ENCODE measurements at regions not wholly inside any gene's neighbourhood (a gene's known extent, or its start where the extent isn't known, plus 50 kb on each side); places are given as distances from the start of the nearest gene placed in this dataset.

- DNase-seq (ENCODE audit: extremely low read depth, low read depth), result no peak
Observed at GRCh38 chr19:29263305-29264135, 50.6 kb upstream of the UQCRFS1 start.

- no peak for DNase-seq (ENCODE audit: extremely low read depth, low read depth)
Observed at GRCh38 chr19:29264897-29265296, 51.9 kb upstream of the UQCRFS1 start.

- DNase-seq (ENCODE audit: extremely low read depth, low read depth), result no peak
Observed at GRCh38 chr19:29265436-29265835, 52.5 kb upstream of the UQCRFS1 start.

GRCh38 chr19:29266001-29266400 lies 53.0 kb upstream of the UQCRFS1 start:
- no peak for DNase-seq (ENCODE audit: extremely low read depth, low read depth)

GRCh38 chr19:29266603-29267002 lies 53.7 kb upstream of the UQCRFS1 start:
- DNase-seq (ENCODE audit: extremely low read depth, low read depth), result no peak

GRCh38 chr19:29267701-29268100 lies 54.8 kb upstream of the UQCRFS1 start:
- no peak for DNase-seq (ENCODE audit: extremely low read depth, low read depth)

GRCh38 chr19:29268103-29268502 lies 55.2 kb upstream of the UQCRFS1 start:
- DNase-seq (ENCODE audit: extremely low read depth, low read depth), result no peak

GRCh38 chr19:29268721-29269393 lies 55.9 kb upstream of the UQCRFS1 start:
- no peak for DNase-seq (ENCODE audit: extremely low read depth, low read depth)

- DNase-seq (ENCODE audit: extremely low read depth, low read depth), result no peak
Observed at GRCh38 chr19:29269641-29270040, 56.7 kb upstream of the UQCRFS1 start.

- no peak for DNase-seq (ENCODE audit: extremely low read depth, low read depth)
Observed at GRCh38 chr19:29271341-29271740, 58.4 kb upstream of the UQCRFS1 start.

GRCh38 chr19:29271911-29272310 lies 59.0 kb upstream of the UQCRFS1 start:
- DNase-seq (ENCODE audit: extremely low read depth, low read depth), result no peak

- DNase-seq (ENCODE audit: extremely low read depth, low read depth), result no peak
Observed at GRCh38 chr19:29273000-29273640, 60.2 kb upstream of the UQCRFS1 start.

GRCh38 chr19:29275266-29275665 lies 62.3 kb upstream of the UQCRFS1 start:
- DNase-seq (ENCODE audit: extremely low read depth, low read depth), result no peak

- no peak for DNase-seq (ENCODE audit: extremely low read depth, low read depth)
Observed at GRCh38 chr19:29277102-29277501, 64.2 kb upstream of the UQCRFS1 start.

GRCh38 chr19:29278716-29279115 lies 65.8 kb upstream of the UQCRFS1 start:
- DNase-seq (ENCODE audit: extremely low read depth, low read depth), result no peak

GRCh38 chr19:29283366-29283765 lies 70.4 kb upstream of the UQCRFS1 start:
- DNase-seq (ENCODE audit: extremely low read depth, low read depth), result no peak

GRCh38 chr19:29285187-29285687 lies 72.3 kb upstream of the UQCRFS1 start:
- no peak for DNase-seq (ENCODE audit: extremely low read depth, low read depth)

- no peak for DNase-seq (ENCODE audit: extremely low read depth, low read depth)
Observed at GRCh38 chr19:29285878-29286277, 72.9 kb upstream of the UQCRFS1 start.

GRCh38 chr19:29287061-29287460 lies 74.1 kb upstream of the UQCRFS1 start:
- no peak for DNase-seq (ENCODE audit: extremely low read depth, low read depth)

- DNase-seq (ENCODE audit: extremely low read depth, low read depth), result no peak
Observed at GRCh38 chr19:29288256-29288655, 75.3 kb upstream of the UQCRFS1 start.

GRCh38 chr19:29289020-29289419 lies 76.1 kb upstream of the UQCRFS1 start:
- DNase-seq (ENCODE audit: extremely low read depth, low read depth), result no peak

- DNase-seq (ENCODE audit: extremely low read depth, low read depth), result no peak
Observed at GRCh38 chr19:29290853-29291252, 77.9 kb upstream of the UQCRFS1 start.

All from NCI-H460 (cell line).